ENCODE measurements at regions not wholly inside any gene's neighbourhood (a gene's known extent, or its start where the extent isn't known, plus 50 kb on each side); places are given as distances from the start of the nearest gene placed in this dataset.

DNA sequence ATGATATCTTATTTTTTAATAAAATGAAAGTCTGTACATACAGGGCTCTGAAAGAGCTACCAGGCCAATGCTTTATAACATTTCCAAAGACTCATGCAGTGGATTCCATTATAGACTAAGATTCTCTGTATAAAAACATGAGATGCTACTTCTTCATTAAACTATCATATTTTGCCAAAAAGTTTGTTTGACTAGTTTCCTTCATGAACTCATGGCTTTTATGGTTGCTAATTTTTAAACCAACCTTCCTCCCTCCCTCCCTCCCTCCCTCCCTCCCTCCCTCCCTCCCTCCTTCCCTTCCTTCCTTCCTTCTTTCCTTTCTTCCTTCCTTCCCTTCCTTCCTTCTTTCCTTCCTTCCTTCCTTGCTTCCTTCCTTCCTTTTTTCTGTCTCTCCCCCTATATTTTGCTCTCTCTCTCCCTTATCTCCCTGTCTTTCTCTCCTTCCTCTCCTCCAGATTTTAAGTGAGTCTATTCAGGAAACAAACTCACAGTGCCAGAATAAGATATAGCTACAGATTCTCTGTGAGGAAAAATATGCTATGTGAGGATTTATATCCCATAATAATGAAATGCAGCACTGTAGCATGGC, 961.5 kb upstream of the ZEB2 start:
- no peaks in the 10 kb centered on the region for H3K27me3 ChIP-seq (ENCODE audit: insufficient read depth)
- H3K9me2 ChIP-seq (ENCODE audit: insufficient read depth): 0 out of 2 replicates have a peak, but pooled peaks cover 8% of the 10 kb centered on the region
- Mint-ChIP-seq H3K4me3 (no peak overlapping the region), H3K9me3 (no peaks in the 10 kb centered on the region; the same call in 2 of the 3 replicates), H3K36me3 (ENCODE audit: low read depth) (no peaks in the 10 kb centered on the region), H3K4me1 (no peaks in the 10 kb centered on the region), H3K27ac (no peak overlapping the region), H3K27me3 (ENCODE audit: insufficient read depth, low read depth, poor library complexity) (no peaks in the 10 kb centered on the region)
- H3F3A ChIP-seq (replicated peaks; ENCODE audit: low read depth): no peaks in the 10 kb centered on the region
- no peaks in the 10 kb centered on the region for H4K20me1 ChIP-seq (replicated peaks; ENCODE audit: insufficient read depth)
- H3K4me1 ChIP-seq (ENCODE audit: insufficient read depth): no peaks in the 10 kb centered on the region
- no peak overlapping the region for H2AFZ ChIP-seq
- no peak for DNase-seq (ENCODE audit: low spot score)
- H3K36me3 ChIP-seq (ENCODE audit: insufficient read depth): no peaks in the 10 kb centered on the region
- ATAC-seq: no peak
- no peak overlapping the region for H3K4me2 ChIP-seq
- no peak overlapping the region for H3K27ac ChIP-seq (ENCODE audit: low read depth)
- TF ChIP-seq STAT1 (IDR thresholded peaks at IDR 0.05; ENCODE audit: unreplicated experiment): no peak
- TF ChIP-seq, protein P1, sequence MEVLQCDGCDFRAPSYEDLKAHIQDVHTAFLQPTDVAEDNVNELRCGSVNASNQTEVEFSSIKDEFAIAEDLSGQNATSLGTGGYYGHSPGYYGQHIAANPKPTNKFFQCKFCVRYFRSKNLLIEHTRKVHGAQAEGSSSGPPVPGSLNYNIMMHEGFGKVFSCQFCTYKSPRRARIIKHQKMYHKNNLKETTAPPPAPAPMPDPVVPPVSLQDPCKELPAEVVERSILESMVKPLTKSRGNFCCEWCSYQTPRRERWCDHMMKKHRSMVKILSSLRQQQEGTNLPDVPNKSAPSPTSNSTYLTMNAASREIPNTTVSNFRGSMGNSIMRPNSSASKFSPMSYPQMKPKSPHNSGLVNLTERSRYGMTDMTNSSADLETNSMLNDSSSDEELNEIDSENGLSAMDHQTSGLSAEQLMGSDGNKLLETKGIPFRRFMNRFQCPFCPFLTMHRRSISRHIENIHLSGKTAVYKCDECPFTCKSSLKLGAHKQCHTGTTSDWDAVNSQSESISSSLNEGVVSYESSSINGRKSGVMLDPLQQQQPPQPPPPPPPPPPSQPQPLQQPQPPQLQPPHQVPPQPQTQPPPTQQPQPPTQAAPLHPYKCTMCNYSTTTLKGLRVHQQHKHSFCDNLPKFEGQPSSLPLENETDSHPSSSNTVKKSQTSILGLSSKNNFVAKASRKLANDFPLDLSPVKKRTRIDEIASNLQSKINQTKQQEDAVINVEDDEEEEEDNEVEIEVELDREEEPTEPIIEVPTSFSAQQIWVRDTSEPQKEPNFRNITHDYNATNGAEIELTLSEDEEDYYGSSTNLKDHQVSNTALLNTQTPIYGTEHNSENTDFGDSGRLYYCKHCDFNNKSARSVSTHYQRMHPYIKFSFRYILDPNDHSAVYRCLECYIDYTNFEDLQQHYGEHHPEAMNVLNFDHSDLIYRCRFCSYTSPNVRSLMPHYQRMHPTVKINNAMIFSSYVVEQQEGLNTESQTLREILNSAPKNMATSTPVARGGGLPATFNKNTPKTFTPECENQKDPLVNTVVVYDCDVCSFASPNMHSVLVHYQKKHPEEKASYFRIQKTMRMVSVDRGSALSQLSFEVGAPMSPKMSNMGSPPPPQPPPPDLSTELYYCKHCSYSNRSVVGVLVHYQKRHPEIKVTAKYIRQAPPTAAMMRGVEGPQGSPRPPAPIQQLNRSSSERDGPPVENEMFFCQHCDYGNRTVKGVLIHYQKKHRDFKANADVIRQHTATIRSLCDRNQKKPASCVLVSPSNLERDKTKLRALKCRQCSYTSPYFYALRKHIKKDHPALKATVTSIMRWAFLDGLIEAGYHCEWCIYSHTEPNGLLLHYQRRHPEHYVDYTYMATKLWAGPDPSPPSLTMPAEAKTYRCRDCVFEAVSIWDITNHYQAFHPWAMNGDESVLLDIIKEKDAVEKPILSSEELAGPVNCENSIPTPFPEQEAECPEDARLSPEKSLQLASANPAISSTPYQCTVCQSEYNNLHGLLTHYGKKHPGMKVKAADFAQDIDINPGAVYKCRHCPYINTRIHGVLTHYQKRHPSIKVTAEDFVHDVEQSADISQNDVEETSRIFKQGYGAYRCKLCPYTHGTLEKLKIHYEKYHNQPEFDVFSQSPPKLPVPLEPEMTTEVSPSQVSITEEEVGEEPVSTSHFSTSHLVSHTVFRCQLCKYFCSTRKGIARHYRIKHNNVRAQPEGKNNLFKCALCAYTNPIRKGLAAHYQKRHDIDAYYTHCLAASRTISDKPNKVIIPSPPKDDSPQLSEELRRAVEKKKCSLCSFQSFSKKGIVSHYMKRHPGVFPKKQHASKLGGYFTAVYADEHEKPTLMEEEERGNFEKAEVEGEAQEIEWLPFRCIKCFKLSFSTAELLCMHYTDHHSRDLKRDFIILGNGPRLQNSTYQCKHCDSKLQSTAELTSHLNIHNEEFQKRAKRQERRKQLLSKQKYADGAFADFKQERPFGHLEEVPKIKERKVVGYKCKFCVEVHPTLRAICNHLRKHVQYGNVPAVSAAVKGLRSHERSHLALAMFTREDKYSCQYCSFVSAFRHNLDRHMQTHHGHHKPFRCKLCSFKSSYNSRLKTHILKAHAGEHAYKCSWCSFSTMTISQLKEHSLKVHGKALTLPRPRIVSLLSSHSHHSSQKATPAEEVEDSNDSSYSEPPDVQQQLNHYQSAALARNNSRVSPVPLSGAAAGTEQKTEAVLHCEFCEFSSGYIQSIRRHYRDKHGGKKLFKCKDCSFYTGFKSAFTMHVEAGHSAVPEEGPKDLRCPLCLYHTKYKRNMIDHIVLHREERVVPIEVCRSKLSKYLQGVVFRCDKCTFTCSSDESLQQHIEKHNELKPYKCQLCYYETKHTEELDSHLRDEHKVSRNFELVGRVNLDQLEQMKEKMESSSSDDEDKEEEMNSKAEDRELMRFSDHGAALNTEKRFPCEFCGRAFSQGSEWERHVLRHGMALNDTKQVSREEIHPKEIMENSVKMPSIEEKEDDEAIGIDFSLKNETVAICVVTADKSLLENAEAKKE (CRISPR knock-in tag; IDR thresholded peaks at IDR 0.05): no peak
- TF ChIP-seq, protein P2, sequence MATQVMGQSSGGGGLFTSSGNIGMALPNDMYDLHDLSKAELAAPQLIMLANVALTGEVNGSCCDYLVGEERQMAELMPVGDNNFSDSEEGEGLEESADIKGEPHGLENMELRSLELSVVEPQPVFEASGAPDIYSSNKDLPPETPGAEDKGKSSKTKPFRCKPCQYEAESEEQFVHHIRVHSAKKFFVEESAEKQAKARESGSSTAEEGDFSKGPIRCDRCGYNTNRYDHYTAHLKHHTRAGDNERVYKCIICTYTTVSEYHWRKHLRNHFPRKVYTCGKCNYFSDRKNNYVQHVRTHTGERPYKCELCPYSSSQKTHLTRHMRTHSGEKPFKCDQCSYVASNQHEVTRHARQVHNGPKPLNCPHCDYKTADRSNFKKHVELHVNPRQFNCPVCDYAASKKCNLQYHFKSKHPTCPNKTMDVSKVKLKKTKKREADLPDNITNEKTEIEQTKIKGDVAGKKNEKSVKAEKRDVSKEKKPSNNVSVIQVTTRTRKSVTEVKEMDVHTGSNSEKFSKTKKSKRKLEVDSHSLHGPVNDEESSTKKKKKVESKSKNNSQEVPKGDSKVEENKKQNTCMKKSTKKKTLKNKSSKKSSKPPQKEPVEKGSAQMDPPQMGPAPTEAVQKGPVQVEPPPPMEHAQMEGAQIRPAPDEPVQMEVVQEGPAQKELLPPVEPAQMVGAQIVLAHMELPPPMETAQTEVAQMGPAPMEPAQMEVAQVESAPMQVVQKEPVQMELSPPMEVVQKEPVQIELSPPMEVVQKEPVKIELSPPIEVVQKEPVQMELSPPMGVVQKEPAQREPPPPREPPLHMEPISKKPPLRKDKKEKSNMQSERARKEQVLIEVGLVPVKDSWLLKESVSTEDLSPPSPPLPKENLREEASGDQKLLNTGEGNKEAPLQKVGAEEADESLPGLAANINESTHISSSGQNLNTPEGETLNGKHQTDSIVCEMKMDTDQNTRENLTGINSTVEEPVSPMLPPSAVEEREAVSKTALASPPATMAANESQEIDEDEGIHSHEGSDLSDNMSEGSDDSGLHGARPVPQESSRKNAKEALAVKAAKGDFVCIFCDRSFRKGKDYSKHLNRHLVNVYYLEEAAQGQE (IDR thresholded peaks at IDR 0.05; ENCODE audit: unreplicated experiment): no peak
- no peak for TF ChIP-seq ZNF114 (CRISPR knock-in tag; IDR thresholded peaks at IDR 0.05)
- TF ChIP-seq JUNB (IDR thresholded peaks at IDR 0.05; ENCODE audit: unreplicated experiment): no peak
- TF ChIP-seq, protein P3, sequence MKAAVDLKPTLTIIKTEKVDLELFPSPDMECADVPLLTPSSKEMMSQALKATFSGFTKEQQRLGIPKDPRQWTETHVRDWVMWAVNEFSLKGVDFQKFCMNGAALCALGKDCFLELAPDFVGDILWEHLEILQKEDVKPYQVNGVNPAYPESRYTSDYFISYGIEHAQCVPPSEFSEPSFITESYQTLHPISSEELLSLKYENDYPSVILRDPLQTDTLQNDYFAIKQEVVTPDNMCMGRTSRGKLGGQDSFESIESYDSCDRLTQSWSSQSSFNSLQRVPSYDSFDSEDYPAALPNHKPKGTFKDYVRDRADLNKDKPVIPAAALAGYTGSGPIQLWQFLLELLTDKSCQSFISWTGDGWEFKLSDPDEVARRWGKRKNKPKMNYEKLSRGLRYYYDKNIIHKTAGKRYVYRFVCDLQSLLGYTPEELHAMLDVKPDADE (IDR thresholded peaks at IDR 0.05): no peak
- no peak for TF ChIP-seq POLR2AphosphoS5 (IDR thresholded peaks at IDR 0.05; ENCODE audit: low read depth)
- no peak for TF ChIP-seq ZNF331 (CRISPR knock-in tag; IDR thresholded peaks at IDR 0.05; ENCODE audit: low read depth)
- TF ChIP-seq CREB1 (CRISPR knock-in tag; IDR thresholded peaks at IDR 0.05; ENCODE audit: low read depth): no peak
- no peak for TF ChIP-seq EZH2phosphoT487 (IDR thresholded peaks at IDR 0.05; ENCODE audit: unreplicated experiment)
- TF ChIP-seq NANOG (IDR thresholded peaks at IDR 0.05; ENCODE audit: borderline replicate concordance): no peak
- TF ChIP-seq EZH2 (IDR thresholded peaks at IDR 0.05; ENCODE audit: low read depth, unreplicated experiment): no peak
- TF ChIP-seq, protein P4, sequence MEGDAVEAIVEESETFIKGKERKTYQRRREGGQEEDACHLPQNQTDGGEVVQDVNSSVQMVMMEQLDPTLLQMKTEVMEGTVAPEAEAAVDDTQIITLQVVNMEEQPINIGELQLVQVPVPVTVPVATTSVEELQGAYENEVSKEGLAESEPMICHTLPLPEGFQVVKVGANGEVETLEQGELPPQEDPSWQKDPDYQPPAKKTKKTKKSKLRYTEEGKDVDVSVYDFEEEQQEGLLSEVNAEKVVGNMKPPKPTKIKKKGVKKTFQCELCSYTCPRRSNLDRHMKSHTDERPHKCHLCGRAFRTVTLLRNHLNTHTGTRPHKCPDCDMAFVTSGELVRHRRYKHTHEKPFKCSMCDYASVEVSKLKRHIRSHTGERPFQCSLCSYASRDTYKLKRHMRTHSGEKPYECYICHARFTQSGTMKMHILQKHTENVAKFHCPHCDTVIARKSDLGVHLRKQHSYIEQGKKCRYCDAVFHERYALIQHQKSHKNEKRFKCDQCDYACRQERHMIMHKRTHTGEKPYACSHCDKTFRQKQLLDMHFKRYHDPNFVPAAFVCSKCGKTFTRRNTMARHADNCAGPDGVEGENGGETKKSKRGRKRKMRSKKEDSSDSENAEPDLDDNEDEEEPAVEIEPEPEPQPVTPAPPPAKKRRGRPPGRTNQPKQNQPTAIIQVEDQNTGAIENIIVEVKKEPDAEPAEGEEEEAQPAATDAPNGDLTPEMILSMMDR (conservative IDR thresholded peaks at IDR 0.05; ENCODE audit: low read depth in 2 of 2): no peak
- H3K79me2 ChIP-seq (replicated peaks; ENCODE audit: insufficient read depth): no peaks in the 10 kb centered on the region
- no peak overlapping the region for H3K4me3 ChIP-seq

All from GM23338 (cell line).